ENCODE measurements at regions not wholly inside any gene's neighbourhood (a gene's known extent, or its start where the extent isn't known, plus 50 kb on each side); places are given as distances from the start of the nearest gene placed in this dataset.

DNA sequence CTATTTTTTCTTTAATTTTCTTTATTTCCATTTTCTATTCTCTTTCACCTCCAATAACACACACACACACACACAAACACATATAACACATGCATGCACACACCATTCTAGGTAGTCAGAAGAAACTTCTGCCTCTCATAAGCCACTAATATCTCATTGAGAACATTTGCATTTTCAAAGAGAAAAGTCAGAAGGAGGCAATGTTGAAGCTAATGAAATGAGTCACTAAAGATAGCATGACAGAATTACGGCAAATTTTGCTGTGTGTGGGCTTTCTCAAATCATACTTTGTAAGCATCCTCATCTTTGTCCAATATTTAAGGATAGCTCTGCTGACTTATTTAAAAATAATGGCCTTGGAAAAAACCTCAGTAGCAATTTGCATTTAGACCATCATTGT is 291.3 kb downstream of the GUCY2F start:
- TF ChIP-seq, protein P1, sequence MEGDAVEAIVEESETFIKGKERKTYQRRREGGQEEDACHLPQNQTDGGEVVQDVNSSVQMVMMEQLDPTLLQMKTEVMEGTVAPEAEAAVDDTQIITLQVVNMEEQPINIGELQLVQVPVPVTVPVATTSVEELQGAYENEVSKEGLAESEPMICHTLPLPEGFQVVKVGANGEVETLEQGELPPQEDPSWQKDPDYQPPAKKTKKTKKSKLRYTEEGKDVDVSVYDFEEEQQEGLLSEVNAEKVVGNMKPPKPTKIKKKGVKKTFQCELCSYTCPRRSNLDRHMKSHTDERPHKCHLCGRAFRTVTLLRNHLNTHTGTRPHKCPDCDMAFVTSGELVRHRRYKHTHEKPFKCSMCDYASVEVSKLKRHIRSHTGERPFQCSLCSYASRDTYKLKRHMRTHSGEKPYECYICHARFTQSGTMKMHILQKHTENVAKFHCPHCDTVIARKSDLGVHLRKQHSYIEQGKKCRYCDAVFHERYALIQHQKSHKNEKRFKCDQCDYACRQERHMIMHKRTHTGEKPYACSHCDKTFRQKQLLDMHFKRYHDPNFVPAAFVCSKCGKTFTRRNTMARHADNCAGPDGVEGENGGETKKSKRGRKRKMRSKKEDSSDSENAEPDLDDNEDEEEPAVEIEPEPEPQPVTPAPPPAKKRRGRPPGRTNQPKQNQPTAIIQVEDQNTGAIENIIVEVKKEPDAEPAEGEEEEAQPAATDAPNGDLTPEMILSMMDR (IDR thresholded peaks at IDR 0.05; ENCODE audit: borderline replicate concordance, extremely low read depth, low read length, poor library complexity, severe bottlenecking) = no peak
- TF ChIP-seq EZH2 (IDR thresholded peaks at IDR 0.05; ENCODE audit: borderline replicate concordance, low read depth, low read length, severe bottlenecking) = no peak
